ENCODE measurements at regions not wholly inside any gene's neighbourhood (a gene's known extent, or its start where the extent isn't known, plus 50 kb on each side); places are given as distances from the start of the nearest gene placed in this dataset.

GRCh38 chr12:60847281-60847680 lies 1251.5 kb downstream of the SLC16A7 start:
- Mint-ChIP-seq H3K36me3 (ENCODE audit: low read depth) (no peaks in the 10 kb centered on the region), H3K27ac (no peak overlapping the region), H3K4me3 (no peak overlapping the region), H3K9me3 (peaks cover 24% of the 10 kb centered on the region), H3K4me1 (ENCODE audit: low read depth) (no peaks in the 10 kb centered on the region), H3K27me3 (no peaks in the 10 kb centered on the region)
- intact Hi-C loops (cut with micrococcal nuclease): no loop called here

- H3K27me3 Mint-ChIP-seq: no peaks in the 10 kb centered on the region
- no peaks in the 10 kb centered on the region for H3K36me3 Mint-ChIP-seq (ENCODE audit: low read depth)
- H3K4me1 Mint-ChIP-seq (ENCODE audit: low read depth): no peaks in the 10 kb centered on the region
- no peak overlapping the region for H3K27ac Mint-ChIP-seq
- peaks cover 29% of the 10 kb centered on the region for H3K9me3 Mint-ChIP-seq
- intact Hi-C loops (cut with micrococcal nuclease): no loop called here
- no peak overlapping the region for H3K4me3 Mint-ChIP-seq
Observed at GRCh38 chr12:60849723-60850122, 1253.9 kb downstream of the SLC16A7 start.

- peaks cover 21% of the 10 kb centered on the region for H3K9me3 Mint-ChIP-seq
- H3K27me3 Mint-ChIP-seq: no peaks in the 10 kb centered on the region
- no peak overlapping the region for H3K4me3 Mint-ChIP-seq
- H3K27ac Mint-ChIP-seq: no peak overlapping the region
- intact Hi-C loops (cut with micrococcal nuclease): no loop called here
- H3K36me3 Mint-ChIP-seq (ENCODE audit: low read depth): no peaks in the 10 kb centered on the region
- H3K4me1 Mint-ChIP-seq (ENCODE audit: low read depth): no peaks in the 10 kb centered on the region
Observed at GRCh38 chr12:60853407-60853806, 1257.6 kb downstream of the SLC16A7 start.

- Mint-ChIP-seq H3K9me3 (peaks cover 10% of the 10 kb centered on the region), H3K27me3 (no peaks in the 10 kb centered on the region), H3K36me3 (ENCODE audit: low read depth) (no peaks in the 10 kb centered on the region), H3K4me3 (no peak overlapping the region), H3K27ac (no peak overlapping the region), H3K4me1 (ENCODE audit: low read depth) (no peaks in the 10 kb centered on the region)
- intact Hi-C loops (cut with micrococcal nuclease): no loop called here
Observed at GRCh38 chr12:60863421-60863820, 1267.6 kb downstream of the SLC16A7 start.

- Mint-ChIP-seq H3K9me3 (peaks cover 40% of the 10 kb centered on the region), H3K27ac (no peak overlapping the region), H3K27me3 (no peaks in the 10 kb centered on the region), H3K4me1 (ENCODE audit: low read depth) (no peaks in the 10 kb centered on the region), H3K4me3 (no peak overlapping the region), H3K36me3 (ENCODE audit: low read depth) (no peaks in the 10 kb centered on the region)
- intact Hi-C loops (cut with micrococcal nuclease): no loop called here
Observed at GRCh38 chr12:60872219-60872618, 1276.4 kb downstream of the SLC16A7 start.

GRCh38 chr12:60872850-60873713 lies 1277.3 kb downstream of the SLC16A7 start:
- H3K9me3 Mint-ChIP-seq: peaks cover 40% of the 10 kb centered on the region
- H3K4me1 Mint-ChIP-seq (ENCODE audit: low read depth): no peaks in the 10 kb centered on the region
- H3K27me3 Mint-ChIP-seq: no peaks in the 10 kb centered on the region
- no peak overlapping the region for H3K4me3 Mint-ChIP-seq
- no peak overlapping the region for H3K27ac Mint-ChIP-seq
- intact Hi-C loops (cut with micrococcal nuclease): no loop called here
- H3K36me3 Mint-ChIP-seq (ENCODE audit: low read depth): no peaks in the 10 kb centered on the region

- no peaks in the 10 kb centered on the region for H3K27me3 Mint-ChIP-seq
- intact Hi-C loops (cut with micrococcal nuclease): no loop called here
- no peaks in the 10 kb centered on the region for H3K4me1 Mint-ChIP-seq (ENCODE audit: low read depth)
- H3K9me3 Mint-ChIP-seq: peaks cover 48% of the 10 kb centered on the region
- no peak overlapping the region for H3K27ac Mint-ChIP-seq
- H3K36me3 Mint-ChIP-seq (ENCODE audit: low read depth): no peaks in the 10 kb centered on the region
- H3K4me3 Mint-ChIP-seq: no peak overlapping the region
Observed at GRCh38 chr12:60874091-60874490, 1278.3 kb downstream of the SLC16A7 start.

- intact Hi-C loops (cut with micrococcal nuclease): no loop called here
- H3K4me3 Mint-ChIP-seq: no peak overlapping the region
- no peaks in the 10 kb centered on the region for H3K4me1 Mint-ChIP-seq (ENCODE audit: low read depth)
- H3K9me3 Mint-ChIP-seq: peaks cover 13% of the 10 kb centered on the region
- H3K36me3 Mint-ChIP-seq (ENCODE audit: low read depth): no peaks in the 10 kb centered on the region
- no peak overlapping the region for H3K27ac Mint-ChIP-seq
- no peaks in the 10 kb centered on the region for H3K27me3 Mint-ChIP-seq
Observed at GRCh38 chr12:60920841-60921495, 1325.1 kb downstream of the SLC16A7 start.

- H3K36me3 Mint-ChIP-seq (ENCODE audit: low read depth): no peaks in the 10 kb centered on the region
- peaks cover 13% of the 10 kb centered on the region for H3K9me3 Mint-ChIP-seq
- no peaks in the 10 kb centered on the region for H3K27me3 Mint-ChIP-seq
- no peak overlapping the region for H3K4me3 Mint-ChIP-seq
- no peak overlapping the region for H3K27ac Mint-ChIP-seq
- intact Hi-C loops (cut with micrococcal nuclease): no loop called here
- no peaks in the 10 kb centered on the region for H3K4me1 Mint-ChIP-seq (ENCODE audit: low read depth)
Observed at GRCh38 chr12:60921541-60921940, 1325.7 kb downstream of the SLC16A7 start.

GRCh38 chr12:60926256-60926655 lies 1330.4 kb downstream of the SLC16A7 start:
- Mint-ChIP-seq H3K9me3 (peaks cover 33% of the 10 kb centered on the region), H3K36me3 (ENCODE audit: low read depth) (no peaks in the 10 kb centered on the region), H3K4me1 (ENCODE audit: low read depth) (no peaks in the 10 kb centered on the region), H3K4me3 (no peak overlapping the region), H3K27ac (no peak overlapping the region), H3K27me3 (no peaks in the 10 kb centered on the region)
- intact Hi-C loops (cut with micrococcal nuclease): no loop called here

GRCh38 chr12:60930151-60930550 lies 1330.1 kb upstream of the USP15 start:
- H3K27ac Mint-ChIP-seq: no peak overlapping the region
- H3K4me1 Mint-ChIP-seq (ENCODE audit: low read depth): no peaks in the 10 kb centered on the region
- intact Hi-C loops (cut with micrococcal nuclease): no loop called here
- no peak overlapping the region for H3K4me3 Mint-ChIP-seq
- H3K9me3 Mint-ChIP-seq: peaks cover 43% of the 10 kb centered on the region
- H3K27me3 Mint-ChIP-seq: no peaks in the 10 kb centered on the region
- H3K36me3 Mint-ChIP-seq (ENCODE audit: low read depth): no peaks in the 10 kb centered on the region

GRCh38 chr12:60935981-60936761 lies 1324.0 kb upstream of the USP15 start:
- Mint-ChIP-seq H3K36me3 (ENCODE audit: low read depth) (no peaks in the 10 kb centered on the region), H3K4me1 (ENCODE audit: low read depth) (no peaks in the 10 kb centered on the region), H3K4me3 (no peak overlapping the region), H3K27ac (no peak overlapping the region), H3K27me3 (no peaks in the 10 kb centered on the region), H3K9me3 (peaks cover 59% of the 10 kb centered on the region)
- intact Hi-C loops (cut with micrococcal nuclease): no loop called here

GRCh38 chr12:60947533-60947932 lies 1312.7 kb upstream of the USP15 start:
- no peak overlapping the region for H3K4me3 Mint-ChIP-seq
- peaks cover 11% of the 10 kb centered on the region for H3K9me3 Mint-ChIP-seq
- no peaks in the 10 kb centered on the region for H3K36me3 Mint-ChIP-seq (ENCODE audit: low read depth)
- no peaks in the 10 kb centered on the region for H3K27me3 Mint-ChIP-seq
- H3K27ac Mint-ChIP-seq: no peak overlapping the region
- no peaks in the 10 kb centered on the region for H3K4me1 Mint-ChIP-seq (ENCODE audit: low read depth)
- intact Hi-C loops (cut with micrococcal nuclease): no loop called here

GRCh38 chr12:60967128-60967527 lies 1293.1 kb upstream of the USP15 start:
- H3K27me3 Mint-ChIP-seq: no peaks in the 10 kb centered on the region

More at GRCh38 chr12:60967128-60967527, 1293.1 kb upstream of the USP15 start:
- H3K4me1 Mint-ChIP-seq (ENCODE audit: low read depth): no peaks in the 10 kb centered on the region
- no peak overlapping the region for H3K4me3 Mint-ChIP-seq
- no peak overlapping the region for H3K27ac Mint-ChIP-seq
- intact Hi-C loops (cut with micrococcal nuclease): no loop called here
- H3K36me3 Mint-ChIP-seq (ENCODE audit: low read depth): no peaks in the 10 kb centered on the region
- peaks cover 17% of the 10 kb centered on the region for H3K9me3 Mint-ChIP-seq
